ENCODE measurements at regions not wholly inside any gene's neighbourhood (a gene's known extent, or its start where the extent isn't known, plus 50 kb on each side); places are given as distances from the start of the nearest gene placed in this dataset.

- Histone ChIP-seq H3K36me3 (no peaks in the 10 kb centered on the region), H3K9me3 (no peaks in the 10 kb centered on the region), H3K4me3 (no peak overlapping the region), H3K27me3 (no peaks in the 10 kb centered on the region)
- DNase-seq, result no peak
Observed at GRCh38 chr12:115830633-115831032, 446.9 kb downstream of the MED13L start.

GRCh38 chr12:115830070-115830469, 447.4 kb downstream of the MED13L start:
- H3K9me3 ChIP-seq, result no peaks in the 10 kb centered on the region
- H3K4me3 ChIP-seq, result no peak overlapping the region
- H3K36me3 ChIP-seq, result no peaks in the 10 kb centered on the region
- no peak for DNase-seq
- H3K27me3 ChIP-seq, result no peaks in the 10 kb centered on the region

DNA sequence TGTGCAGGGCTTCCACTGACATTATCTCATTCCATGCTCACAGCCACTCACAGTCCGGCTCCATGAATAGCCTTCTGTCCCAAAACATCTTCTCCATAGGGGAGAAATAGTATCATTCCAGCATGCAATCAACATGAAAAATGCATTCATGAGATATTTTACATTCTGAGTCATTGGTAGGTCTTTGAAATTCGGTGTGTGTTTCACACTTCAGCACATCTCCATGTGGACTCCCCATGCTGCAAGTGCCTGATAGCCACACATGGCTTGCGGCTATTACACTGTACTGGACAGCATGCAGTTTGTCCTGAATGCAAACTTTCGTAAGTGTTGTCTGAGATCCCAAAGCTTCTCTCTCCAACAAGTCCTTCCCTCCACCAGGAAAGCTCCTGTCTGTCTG, 449.3 kb downstream of the MED13L start:
- no peaks in the 10 kb centered on the region for H3K9me3 ChIP-seq
- no peak for DNase-seq
- no peaks in the 10 kb centered on the region for H3K36me3 ChIP-seq
- H3K27me3 ChIP-seq, result no peaks in the 10 kb centered on the region
- H3K4me3 ChIP-seq, result no peak overlapping the region

GRCh38 chr12:115824936-115825602, 452.4 kb downstream of the MED13L start:
- Histone ChIP-seq H3K36me3 (no peaks in the 10 kb centered on the region), H3K27me3 (no peaks in the 10 kb centered on the region)
- no peak for DNase-seq

GRCh38 chr12:115823635-115824034, 453.9 kb downstream of the MED13L start:
- no peak for DNase-seq
- H3K9me3 ChIP-seq, result no peaks in the 10 kb centered on the region
- no peaks in the 10 kb centered on the region for H3K36me3 ChIP-seq
- H3K4me3 ChIP-seq, result no peak overlapping the region
- H3K27me3 ChIP-seq, result no peaks in the 10 kb centered on the region

More at GRCh38 chr12:115824936-115825602, 452.4 kb downstream of the MED13L start:
- Histone ChIP-seq H3K9me3 (no peaks in the 10 kb centered on the region), H3K4me3 (no peak overlapping the region)

- no peaks in the 10 kb centered on the region for H3K9me3 ChIP-seq
- no peaks in the 10 kb centered on the region for H3K27me3 ChIP-seq
- DNase-seq, result no peak
- no peaks in the 10 kb centered on the region for H3K36me3 ChIP-seq
- no peak overlapping the region for H3K4me3 ChIP-seq
Observed at GRCh38 chr12:115820656-115821055, 456.8 kb downstream of the MED13L start.

DNA sequence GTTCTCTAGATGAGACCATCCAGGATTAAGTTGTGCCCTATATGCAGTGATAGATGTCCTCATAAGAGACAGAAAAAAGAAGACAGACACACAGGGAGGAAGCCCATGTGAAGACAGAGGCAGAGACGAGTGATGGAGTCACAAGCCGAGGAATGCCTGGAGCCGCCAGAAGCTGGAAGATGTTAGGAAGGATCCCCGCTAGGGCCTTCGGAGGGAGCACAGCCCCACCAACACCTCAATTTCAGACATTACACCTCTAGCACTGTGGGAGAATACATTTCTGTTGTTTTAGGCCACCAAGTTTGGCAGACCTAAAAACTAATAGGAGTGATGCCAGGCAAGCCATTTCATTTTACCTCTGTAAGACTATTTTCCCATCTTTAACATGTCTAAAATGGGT, 458.5 kb downstream of the MED13L start:
- no peak for DNase-seq
- Histone ChIP-seq H3K9me3 (no peaks in the 10 kb centered on the region), H3K27me3 (no peaks in the 10 kb centered on the region), H3K4me3 (no peak overlapping the region), H3K36me3 (no peaks in the 10 kb centered on the region)

GRCh38 chr12:115817389-115817788, 460.1 kb downstream of the MED13L start:
- Histone ChIP-seq H3K4me3 (no peak overlapping the region), H3K9me3 (no peaks in the 10 kb centered on the region), H3K36me3 (no peaks in the 10 kb centered on the region), H3K27me3 (no peaks in the 10 kb centered on the region)
- no peak for DNase-seq

DNA sequence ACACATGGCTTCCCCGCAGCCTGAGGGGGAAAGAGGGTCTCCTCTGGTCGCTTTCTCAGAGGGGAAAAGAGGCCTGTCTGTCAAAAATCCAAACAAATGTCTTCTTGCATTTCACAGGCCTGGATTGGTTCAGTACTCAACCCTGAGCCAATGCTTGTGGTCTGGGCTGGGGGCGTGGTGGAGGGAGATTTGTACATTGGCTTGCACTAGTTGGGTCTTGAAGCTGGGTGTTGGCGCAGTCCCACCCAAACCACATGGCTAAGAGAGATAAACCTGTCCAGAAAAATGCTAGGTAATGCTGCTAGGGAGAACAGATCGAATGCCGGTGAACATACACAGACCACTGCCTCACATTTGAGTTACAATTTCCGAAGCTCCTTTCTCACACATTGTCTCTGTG, 461.6 kb downstream of the MED13L start:
- no peak for DNase-seq
- no peaks in the 10 kb centered on the region for H3K9me3 ChIP-seq
- no peaks in the 10 kb centered on the region for H3K36me3 ChIP-seq

GRCh38 chr12:115813256-115813655, 464.2 kb downstream of the MED13L start:
- 0 out of 2 replicates have a peak, but pooled peaks cover 4% of the 10 kb centered on the region for H3K27me3 ChIP-seq
- DNase-seq, result no peak
- H3K9me3 ChIP-seq, result no peaks in the 10 kb centered on the region
- no peak overlapping the region for H3K4me3 ChIP-seq
- H3K36me3 ChIP-seq, result no peaks in the 10 kb centered on the region

More for the DNA sequence above, 461.6 kb downstream of the MED13L start:
- no peaks in the 10 kb centered on the region for H3K27me3 ChIP-seq
- no peak overlapping the region for H3K4me3 ChIP-seq

- no peak for DNase-seq
- H3K36me3 ChIP-seq, result no peaks in the 10 kb centered on the region
- H3K9me3 ChIP-seq, result no peaks in the 10 kb centered on the region
- H3K4me3 ChIP-seq, result no peak overlapping the region
- H3K27me3 ChIP-seq, result 0 out of 2 replicates have a peak, but pooled peaks cover 4% of the 10 kb centered on the region
Observed at GRCh38 chr12:115811929-115812328, 465.6 kb downstream of the MED13L start.

- Histone ChIP-seq H3K9me3 (no peaks in the 10 kb centered on the region), H3K36me3 (no peaks in the 10 kb centered on the region), H3K4me3 (no peak overlapping the region), H3K27me3 (0 out of 2 replicates have a peak, but pooled peaks cover 4% of the 10 kb centered on the region)
- no peak for DNase-seq
Observed at GRCh38 chr12:115811045-115811444, 466.4 kb downstream of the MED13L start.

GRCh38 chr12:115810122-115810901, 467.2 kb downstream of the MED13L start:
- Histone ChIP-seq H3K36me3 (no peaks in the 10 kb centered on the region), H3K9me3 (no peaks in the 10 kb centered on the region), H3K4me3 (no peak overlapping the region), H3K27me3 (0 out of 2 replicates have a peak, but pooled peaks cover 4% of the 10 kb centered on the region)
- DNase-seq, result no peak

GRCh38 chr12:115806000-115806399, 471.5 kb downstream of the MED13L start:
- H3K9me3 ChIP-seq, result no peaks in the 10 kb centered on the region
- no peaks in the 10 kb centered on the region for H3K36me3 ChIP-seq
- H3K27me3 ChIP-seq, result 0 out of 2 replicates have a peak, but pooled peaks cover 4% of the 10 kb centered on the region
- DNase-seq, result no peak
- no peak overlapping the region for H3K4me3 ChIP-seq

- H3K27me3 ChIP-seq, result no peaks in the 10 kb centered on the region
- no peak overlapping the region for H3K4me3 ChIP-seq
- no peaks in the 10 kb centered on the region for H3K9me3 ChIP-seq
- no peaks in the 10 kb centered on the region for H3K36me3 ChIP-seq
- DNase-seq, result no peak
Observed at GRCh38 chr12:115802767-115803166, 474.7 kb downstream of the MED13L start.

DNA sequence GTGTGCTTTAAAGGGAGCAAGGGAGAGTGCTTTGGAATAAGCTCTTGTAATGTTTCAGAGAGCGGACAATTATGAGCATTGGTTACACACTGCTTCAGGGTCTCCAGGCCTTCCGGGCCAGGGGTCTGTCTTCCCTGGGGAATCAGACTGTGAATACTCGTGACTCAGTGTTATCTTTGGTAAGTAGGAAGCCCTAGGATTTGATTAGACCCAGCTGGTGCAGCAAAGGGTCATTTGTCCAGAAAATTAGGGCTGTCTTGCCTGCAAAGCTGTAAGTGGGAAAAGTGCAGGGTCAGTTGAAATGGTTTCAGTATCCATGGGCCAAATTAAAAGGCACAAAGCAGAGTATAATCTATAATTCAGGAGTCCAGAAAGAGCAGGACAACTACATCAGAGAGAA, 475.6 kb downstream of the MED13L start:
- DNase-seq, result no peak
- H3K27me3 ChIP-seq, result no peaks in the 10 kb centered on the region
- no peaks in the 10 kb centered on the region for H3K9me3 ChIP-seq
- no peak overlapping the region for H3K4me3 ChIP-seq
- H3K36me3 ChIP-seq, result no peaks in the 10 kb centered on the region

DNA sequence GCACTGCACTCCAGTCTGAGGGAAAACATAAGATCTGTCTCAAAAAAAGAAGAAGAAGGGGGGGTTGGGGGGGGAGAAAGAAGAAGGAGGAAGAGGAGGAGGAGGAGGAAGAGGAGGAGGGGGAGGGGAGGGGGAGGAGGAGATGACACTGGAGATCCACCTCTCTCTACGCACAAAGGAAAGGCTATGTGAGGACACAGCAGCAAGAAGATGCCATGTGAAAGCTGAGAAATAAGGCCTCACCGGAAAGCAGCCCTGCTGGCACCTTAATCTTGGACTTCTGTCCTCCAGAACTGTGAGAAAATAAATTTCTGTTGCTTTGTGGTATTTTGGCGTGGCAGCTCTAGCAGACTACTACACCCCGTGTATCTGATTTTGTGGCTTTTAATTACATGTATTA, 477.9 kb downstream of the MED13L start:
- no peak for DNase-seq
- Histone ChIP-seq H3K27me3 (no peaks in the 10 kb centered on the region), H3K36me3 (no peaks in the 10 kb centered on the region), H3K9me3 (no peaks in the 10 kb centered on the region), H3K4me3 (no peak overlapping the region)
